GM21786 (cell line): ENCODE measurements at regions not wholly inside any gene's neighbourhood (a gene's known extent, or its start where the extent isn't known, plus 50 kb on each side); places are given as distances from the start of the nearest gene placed in this dataset.

Source experiments
- ATAC-seq: cut with Tn5 transposase; IDR thresholded peaks from one replicate; pipeline ENCODE4 v1.9.1; 2021; ENCODE audit not compliant: unreplicated experiment

DNA sequence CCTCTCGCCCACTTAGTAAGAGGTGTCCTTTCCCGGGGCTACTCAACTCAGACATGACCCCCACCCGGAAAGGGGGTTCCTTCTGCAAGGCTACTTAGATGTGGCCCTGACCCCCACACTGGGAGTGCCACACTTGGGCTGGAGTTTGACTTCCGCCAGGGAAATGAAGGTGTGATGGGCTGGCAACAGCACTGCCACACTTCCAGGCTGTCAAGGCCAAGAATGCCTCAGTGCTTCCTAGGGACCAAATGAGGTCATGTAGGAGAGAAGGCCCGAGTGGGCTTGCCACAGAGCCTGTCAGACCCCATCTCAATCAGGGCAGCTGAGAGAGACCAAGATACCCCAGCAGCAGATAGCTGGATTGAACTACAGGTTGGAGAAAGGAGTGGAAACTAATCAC is 55.5 kb downstream of the DRD1 start:
- ATAC-seq = no peak

DNA sequence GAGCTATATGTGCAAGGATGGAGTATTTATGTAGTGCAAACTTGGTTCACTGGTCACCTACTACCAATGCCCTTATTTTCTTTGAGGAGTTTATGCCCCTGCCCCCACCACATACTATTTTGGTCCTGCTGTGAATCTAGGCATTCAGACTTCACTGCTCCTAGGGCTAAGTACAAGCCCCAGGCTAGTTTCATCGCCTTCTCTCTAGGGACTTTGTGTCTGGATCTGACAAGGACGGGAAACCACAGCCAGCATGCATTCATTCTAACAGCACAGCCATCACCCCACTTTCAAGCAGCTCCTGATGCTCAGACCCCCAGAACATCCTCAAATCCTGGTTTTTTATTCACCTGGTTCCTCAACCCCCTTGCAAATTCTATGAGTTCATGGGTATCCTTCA is 56.8 kb downstream of the DRD1 start:
- ATAC-seq = no peak

DNA sequence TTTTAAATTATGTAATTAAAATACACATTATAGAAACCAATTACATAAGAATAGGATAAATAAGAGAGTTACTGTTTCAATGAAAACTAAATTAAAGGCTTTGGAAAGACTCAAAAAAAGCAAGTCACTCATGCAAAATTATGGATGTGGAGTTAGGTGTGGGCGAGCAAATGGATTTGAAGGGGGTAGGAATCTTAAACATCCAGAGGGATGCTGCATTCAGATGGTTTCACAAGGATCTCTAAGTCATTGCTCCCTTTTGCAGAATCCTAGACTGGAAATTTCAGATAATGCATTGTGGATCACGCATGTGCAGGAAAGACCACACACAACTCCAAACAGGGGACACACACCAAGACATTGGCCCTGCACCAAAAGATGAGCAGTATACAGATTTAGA is 57.5 kb downstream of the DRD1 start:
- ATAC-seq = no peak

DNA sequence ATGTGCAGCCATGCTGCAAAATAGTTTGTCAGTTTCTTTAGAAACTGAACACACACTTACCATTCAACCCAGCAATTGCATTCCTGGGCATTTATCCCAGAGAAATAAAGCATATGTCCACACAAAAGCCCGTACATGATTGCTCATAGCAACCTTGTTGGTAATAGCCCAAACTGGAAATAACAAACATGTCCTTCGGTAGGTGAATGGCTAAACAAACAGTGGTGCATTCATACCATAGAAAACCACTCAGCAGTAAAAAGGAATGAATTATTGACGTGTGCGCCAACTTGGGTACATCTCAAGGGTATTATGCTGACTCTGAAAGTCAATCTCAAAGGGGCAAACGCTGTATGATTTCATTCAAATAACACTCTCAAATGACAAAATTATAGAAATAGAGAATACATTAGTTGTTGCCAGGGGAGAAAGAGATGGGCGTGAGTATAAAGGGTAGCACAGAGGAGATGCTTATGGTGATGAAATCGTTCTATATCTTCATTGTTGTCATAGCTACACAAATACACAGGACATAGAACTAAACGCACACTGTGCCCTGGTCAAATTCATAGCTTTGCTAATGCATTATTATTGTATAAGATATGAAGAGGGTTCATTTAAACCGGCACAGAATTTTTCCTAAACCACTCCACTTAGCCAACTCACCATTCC is 58.2 kb downstream of the DRD1 start:
- ATAC-seq = no peak

DNA sequence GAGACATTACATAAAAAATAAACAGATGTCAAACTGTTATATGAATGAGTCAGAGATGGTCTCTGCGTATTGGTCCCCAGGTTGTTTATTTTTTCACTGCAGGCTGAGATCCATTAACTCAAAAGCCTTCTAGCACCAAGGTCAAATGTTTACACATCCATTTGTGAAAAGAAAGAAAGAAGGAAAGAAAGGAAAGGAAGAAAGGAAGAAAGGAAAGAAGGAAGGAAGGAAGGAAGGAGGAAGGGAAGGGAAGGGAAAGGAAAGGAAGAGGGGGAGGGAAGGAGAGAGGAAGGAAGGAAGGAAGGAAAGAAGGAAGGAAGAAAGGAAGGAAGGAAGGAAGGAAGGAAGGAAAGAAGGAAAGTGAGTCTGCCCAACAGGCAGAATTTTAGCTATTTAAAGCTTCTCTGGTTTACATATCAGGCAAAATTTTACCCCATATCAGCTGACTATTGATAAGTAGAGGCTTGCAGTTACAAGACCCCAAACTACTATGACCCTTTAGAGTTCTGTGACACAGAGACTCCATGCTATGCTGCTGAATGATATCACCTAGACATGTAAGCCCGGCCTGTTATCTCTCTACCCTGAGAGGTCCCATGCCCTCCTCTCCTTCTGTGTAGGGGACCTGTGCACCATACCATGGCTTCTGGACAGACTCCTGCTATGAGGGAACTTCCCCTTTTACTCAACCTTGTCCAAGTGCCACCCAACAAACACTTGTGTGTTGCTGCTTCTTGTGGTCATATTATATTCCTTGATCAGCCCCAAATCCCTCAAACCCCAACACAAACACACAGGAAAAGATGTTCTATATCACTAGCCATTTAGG is 59.0 kb downstream of the DRD1 start:
- ATAC-seq = no peak

DNA sequence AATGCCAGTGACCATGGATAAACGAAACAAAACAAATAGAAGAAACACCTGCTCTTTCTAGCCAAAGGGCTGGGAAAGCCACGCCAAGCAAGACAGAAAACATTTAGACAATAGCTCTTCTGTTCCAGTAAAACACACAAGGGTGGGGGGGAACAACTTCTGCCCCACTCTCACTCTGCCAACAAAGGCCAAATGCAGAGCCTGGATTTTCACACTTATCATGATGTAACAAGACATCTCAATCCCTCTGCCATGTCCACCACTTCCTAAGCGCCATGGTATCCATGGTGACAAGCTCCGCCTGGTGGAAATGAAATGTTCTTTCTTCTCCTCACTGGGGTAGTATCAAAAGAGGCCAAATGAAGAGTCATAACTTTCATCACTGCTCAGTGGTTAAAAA is 60.6 kb downstream of the DRD1 start:
- no peak for ATAC-seq

DNA sequence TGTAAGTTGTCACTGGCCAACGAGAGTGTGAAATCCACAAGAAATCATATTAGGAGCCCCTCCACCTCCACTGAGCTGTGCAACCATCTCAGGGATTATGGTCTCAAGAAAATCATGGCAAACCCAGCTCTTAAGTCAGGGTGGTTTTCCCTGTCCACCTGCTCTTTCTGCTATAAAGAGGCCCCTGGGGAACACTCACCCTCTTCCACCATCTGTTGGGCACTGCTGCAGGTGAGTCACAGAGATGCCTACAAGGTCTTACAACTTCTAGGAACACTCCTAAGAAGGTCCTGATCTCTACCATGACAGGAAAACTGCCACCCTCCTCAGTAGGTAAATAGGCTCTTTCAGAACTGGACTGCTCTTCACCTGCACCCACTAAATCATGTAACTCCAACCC is 61.8 kb downstream of the DRD1 start:
- no peak for ATAC-seq

DNA sequence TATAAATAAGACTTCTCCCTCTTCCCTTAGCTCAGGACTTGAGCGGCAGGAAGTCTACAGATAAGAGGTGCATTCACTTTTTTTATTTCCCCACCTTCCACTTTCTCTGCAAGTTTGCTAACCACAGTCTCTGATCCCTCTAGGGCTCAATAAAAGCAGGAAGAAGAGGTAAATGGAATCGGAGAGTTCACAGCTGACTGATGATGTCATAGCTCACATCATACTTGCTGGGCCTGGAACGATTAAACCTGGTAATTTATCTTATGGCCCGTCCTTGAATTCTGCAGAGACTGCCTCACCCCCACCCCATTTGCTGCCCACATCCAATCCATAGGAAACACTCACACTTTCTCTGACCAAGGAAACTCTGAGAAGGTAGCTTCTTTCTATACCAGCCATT is 62.9 kb downstream of the DRD1 start:
- no peak for ATAC-seq

DNA sequence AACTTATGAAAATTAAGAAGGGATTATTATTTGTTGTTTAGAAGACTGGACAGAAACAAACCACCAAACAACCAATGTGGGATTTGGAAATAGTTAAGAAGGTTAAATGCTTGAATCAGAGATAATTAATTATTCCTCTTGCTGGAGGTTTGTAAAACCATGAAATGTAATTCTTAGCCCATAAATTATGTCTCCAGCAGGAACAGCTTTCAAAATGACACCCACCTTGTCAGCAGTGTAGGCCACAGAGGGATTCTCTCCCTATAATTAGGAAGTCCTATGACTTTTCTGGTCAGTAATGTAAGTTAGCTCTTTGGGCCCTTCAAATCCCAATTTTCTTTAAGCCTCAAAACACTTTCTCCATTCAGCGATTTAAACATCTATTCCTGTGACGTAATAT is 63.3 kb downstream of the DRD1 start:
- ATAC-seq = no peak

DNA sequence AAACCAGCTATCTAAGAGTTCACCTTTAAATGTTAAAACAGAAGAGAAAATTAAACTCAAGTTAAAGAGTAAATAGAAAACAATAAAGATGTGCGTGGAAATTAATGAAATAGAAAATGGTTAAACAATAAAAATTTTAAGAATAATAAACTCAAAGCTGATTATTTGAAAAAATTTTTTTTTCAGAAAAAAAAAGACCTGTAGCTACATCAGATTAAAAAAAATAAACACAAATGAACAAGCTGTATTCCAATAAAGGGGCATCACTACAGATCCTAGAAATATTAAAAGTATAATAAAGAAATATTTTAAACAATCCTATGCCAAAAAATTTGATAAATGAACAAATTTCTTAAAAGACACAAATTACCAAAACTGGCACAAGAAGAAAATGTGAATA is 64.1 kb downstream of the DRD1 start:
- no peak for ATAC-seq

DNA sequence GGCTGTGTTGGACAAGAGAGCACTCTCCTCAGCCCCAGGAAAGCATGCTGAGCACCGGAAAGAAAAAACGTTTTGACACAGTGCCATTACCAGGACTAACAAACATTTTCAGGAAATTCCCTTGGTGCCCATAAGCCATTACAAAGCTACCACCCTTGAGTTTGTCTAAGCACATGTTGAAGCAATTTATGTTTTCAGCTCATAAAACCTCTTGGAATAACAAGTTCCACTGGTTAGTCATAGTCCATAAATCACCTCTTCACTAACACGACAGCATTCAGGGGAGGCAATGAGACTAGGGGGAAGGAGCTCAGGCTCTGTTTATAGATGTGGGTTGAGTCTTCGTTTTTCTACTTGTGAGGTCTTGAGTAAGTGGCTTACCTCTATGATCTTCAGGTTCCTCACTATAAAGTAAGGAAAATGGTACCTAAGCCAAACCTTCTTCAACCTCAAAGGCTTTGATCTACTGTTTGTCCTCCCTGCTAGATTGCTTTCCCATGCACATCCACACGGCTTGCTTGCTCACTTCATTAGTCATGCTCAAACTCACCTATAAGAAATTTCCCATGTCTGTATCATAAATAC is 65.4 kb downstream of the DRD1 start:
- ATAC-seq = no peak

DNA sequence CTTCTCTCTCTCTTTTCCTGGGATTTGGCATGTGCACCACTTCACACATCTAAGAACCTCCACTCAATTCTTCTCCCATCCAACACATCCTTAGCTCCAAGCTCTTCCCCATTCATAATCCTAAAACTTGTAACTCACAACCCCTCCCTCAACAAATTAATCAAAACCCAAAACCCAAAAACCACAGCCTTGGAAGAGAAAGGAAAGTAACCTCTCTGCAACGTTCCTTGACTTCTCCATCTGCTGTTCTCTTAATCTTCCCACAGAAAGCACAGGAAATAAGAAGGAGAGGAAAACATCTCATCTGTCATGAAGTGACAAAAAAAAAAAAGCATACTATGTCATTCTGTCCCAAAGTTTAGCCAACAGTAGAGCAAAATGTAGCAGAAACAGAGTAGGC is 66.2 kb downstream of the DRD1 start:
- no peak for ATAC-seq

DNA sequence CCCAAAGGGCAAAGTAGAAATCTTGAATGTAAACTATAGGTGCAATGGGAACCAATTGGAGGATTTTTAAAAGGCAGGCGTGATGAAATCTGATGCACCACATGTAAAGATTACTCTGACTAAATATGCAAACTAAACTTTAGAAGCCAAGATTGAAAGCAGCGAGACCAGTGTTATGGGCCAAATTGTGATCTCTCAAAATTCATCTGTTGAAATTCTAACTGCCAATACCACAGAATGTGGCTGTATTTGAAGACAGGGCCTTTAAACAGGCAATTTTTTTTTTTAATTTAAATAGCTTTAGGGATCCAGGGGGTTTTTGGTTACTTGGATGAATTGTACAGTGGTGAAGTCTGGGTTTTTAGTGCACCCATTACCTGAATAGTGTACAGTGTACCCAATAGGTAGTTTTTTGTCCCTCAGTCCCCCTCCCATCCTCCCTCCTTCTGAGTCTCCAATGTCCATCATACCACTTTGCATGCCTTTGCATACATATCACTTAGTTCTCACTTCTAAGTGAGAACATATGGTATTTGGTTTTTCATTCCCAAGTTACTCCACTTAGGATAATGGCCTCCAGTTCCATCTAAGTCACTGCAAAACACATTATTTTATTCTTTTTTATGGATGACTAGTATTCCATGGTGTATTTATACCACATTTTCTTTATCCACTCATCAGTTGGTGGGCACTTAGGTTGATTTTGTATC is 69.7 kb downstream of the DRD1 start:
- no peak for ATAC-seq

DNA sequence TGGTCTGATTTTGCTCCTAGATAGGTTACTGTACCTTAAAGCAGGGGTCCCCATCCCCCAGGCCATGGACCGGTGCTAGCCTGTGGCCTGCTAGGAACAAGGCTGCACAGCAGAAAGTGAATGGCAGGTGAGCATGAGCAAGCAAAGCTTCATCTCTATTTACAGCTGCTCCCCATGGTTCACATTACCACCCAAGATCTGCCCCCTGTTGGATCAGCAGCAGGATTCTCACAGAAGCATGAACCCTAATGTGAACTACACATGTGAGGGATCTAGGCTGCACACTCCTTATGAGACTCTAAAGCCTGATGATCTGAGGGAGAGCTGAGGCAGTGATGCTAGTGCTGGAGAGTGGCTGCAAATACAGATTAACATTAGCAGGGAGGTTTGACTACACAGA is 78.1 kb downstream of the DRD1 start:
- no peak for ATAC-seq

DNA sequence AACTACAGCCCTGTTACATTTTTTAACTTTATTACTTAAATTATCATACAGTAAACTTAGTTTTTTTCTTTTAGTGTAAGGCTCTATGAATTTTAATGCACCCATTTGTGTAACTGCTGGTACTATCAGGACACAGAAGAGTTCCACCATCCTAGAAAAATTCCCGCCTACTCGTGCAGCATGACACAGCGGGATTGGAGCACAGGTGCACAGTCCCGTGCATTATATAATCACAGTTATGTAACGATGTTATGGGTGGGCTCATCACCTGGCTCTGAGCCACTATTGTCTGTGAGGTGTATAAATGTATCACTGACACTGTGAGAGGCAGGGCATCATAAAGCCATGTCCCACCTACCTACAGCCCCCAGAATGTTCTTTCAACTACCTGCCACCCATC is 80.7 kb downstream of the DRD1 start:
- ATAC-seq = no peak

DNA sequence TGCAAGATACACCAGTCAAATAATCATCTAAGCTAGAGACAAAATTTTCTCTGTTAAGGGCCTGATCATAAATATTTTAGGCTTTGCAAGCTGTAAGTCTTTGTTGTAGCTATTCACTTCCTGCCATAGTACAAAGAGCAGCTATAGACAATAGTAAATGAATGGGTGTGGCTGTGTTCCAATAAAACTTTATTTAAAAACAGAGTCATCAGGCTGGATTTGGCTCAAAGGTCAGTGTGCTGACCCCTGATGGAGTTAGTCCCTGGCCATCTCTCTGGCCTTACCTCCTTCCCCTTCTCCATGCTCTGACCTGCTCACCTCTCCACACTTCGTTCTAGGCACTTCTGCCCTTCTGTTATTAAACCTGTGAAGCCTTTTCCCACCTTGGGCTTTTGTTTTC is 86.0 kb downstream of the DRD1 start:
- no peak for ATAC-seq

DNA sequence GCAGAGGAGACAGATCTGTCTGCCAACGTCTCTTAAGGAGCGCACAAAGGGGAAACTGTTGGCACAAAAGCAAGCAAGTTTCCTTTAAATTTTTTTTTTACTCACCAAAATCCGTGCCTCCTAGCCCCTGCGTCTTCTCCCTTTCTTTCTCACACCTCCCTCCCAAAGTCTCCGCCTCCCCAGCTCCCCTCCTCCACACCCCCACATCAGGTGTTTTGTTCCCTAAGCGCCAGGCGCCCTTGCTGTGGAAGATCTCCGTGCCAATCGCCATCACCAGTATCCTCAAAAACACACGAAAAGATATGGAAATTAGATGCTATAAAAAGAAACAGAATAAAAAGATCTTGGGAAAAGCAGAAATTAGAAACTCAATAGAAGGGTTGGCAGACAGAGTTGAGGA is 87.6 kb downstream of the DRD1 start:
- no peak for ATAC-seq

DNA sequence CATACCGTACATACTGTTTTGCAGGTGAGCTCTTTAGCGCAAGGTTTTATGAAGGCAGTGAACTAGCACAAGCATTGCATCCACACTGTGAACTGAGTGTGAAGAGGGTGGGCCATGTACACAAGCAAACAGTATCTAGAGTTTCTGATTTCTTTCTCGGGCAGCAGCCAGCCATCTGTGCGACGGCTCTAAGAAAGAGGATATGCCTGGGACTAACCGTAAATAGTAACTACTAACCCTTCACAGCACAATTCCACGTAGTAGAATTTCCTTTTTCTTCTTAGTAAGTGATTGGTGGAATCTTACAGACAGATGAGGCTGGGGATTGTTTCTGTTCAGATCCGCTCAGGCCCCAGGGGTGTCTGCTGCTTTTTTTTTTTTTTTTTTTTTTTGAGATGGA is 89.0 kb downstream of the DRD1 start:
- ATAC-seq = no peak

DNA sequence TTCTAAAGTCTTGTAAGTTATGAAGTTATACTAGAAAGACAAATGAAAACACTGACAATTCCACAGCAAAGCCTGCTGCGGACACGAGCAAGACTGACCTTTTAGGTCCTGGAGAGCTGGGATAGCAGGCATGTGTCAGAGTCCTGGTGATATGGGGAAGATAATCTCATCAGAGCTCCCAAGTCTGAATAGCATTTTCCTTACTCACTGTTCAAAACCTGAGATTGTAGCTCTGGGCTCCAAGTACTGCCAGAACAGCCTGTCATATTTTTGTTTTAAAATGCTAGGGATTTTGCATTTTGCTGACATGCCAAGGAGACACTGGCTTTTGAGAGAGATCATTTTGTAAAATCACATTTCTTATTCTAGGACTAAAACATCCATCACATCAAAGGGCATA is 90.1 kb downstream of the DRD1 start:
- ATAC-seq = no peak

DNA sequence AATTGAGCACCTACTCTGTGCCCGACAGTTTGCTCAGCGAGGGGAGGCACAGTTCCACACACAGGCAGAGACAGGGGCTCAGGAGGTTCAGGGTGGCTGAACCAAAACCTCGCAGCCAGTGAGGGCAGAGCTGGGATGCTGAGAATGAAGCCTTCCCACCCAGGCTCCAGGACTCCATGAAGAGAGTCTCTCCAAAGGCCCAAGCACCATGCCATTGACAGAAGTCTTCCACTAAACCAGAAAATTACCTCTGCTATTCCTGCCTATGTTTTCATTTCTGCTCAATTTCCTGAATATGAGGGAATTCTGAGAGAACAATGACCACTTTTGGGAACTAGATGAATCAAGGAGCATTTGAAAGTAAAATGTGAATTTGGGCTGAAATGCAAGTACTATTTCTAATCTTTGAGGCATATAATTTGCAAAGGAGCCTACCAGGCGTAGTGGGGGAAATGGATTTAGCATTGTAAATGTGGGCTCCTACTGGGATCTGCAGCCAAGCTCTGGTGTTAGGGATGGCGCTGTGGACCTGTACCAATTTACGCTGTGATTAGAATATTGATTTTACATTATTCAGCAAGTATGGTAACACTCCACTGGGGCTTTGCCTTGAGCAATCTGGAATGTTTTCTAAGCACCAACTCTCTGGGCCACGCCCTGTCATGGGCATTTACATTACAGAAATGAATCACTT is 91.9 kb downstream of the DRD1 start:
- ATAC-seq = no peak

DNA sequence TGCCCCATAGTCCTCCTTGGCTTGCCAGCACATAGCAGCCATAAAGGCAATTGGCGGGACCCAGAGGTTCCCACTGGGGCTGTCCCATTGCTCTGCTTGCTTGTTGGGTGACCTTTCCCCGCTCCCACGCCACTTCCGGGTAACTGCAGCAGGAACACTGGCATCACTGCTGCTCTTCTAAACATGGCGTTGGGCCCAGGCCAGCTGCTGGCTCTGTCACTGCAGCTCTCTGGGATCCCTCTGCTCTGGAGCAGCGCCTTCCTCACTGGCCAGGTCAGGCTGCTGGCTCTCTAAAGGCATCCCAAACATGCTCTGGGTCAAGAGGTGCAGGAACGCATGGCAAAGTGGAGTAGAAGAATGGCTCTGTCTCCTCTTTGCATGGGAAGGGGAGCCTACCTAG is 92.9 kb downstream of the DRD1 start:
- ATAC-seq = no peak
